22Rv1 (cell line): ENCODE measurements at regions not wholly inside any gene's neighbourhood (a gene's known extent, or its start where the extent isn't known, plus 50 kb on each side); places are given as distances from the start of the nearest gene placed in this dataset.

Source experiments
- ZFX ChIP-seq: fragments of 450-650 bp; IDR thresholded peaks from 2 replicates; pipeline ENCODE4 v1.6.1; 2017; ENCODE audit warnings: antibody characterized with exemption, borderline replicate concordance
- TF ChIP-seq, protein P1 (sequence below): fragments of 450-650 bp; IDR thresholded peaks from 2 replicates; pipeline ENCODE4 v1.5.1; 2017; ENCODE audit warnings: mild to moderate bottlenecking

GRCh38 chr7:16264036-16264819 is 157.1 kb downstream of the CRPPA start:
- TF ChIP-seq, protein P1, sequence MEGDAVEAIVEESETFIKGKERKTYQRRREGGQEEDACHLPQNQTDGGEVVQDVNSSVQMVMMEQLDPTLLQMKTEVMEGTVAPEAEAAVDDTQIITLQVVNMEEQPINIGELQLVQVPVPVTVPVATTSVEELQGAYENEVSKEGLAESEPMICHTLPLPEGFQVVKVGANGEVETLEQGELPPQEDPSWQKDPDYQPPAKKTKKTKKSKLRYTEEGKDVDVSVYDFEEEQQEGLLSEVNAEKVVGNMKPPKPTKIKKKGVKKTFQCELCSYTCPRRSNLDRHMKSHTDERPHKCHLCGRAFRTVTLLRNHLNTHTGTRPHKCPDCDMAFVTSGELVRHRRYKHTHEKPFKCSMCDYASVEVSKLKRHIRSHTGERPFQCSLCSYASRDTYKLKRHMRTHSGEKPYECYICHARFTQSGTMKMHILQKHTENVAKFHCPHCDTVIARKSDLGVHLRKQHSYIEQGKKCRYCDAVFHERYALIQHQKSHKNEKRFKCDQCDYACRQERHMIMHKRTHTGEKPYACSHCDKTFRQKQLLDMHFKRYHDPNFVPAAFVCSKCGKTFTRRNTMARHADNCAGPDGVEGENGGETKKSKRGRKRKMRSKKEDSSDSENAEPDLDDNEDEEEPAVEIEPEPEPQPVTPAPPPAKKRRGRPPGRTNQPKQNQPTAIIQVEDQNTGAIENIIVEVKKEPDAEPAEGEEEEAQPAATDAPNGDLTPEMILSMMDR: no peak
- TF ChIP-seq ZFX: no peak
